B cell (primary cell): ENCODE measurements at regions not wholly inside any gene's neighbourhood (a gene's known extent, or its start where the extent isn't known, plus 50 kb on each side); places are given as distances from the start of the nearest gene placed in this dataset.

Experiments used
- ATAC-seq: fragments of 200-7000 bp; cut with Tn5 transposase; one replicate; pipeline ENCODE4 v1.10.0; 2021; ENCODE audit warnings: low read depth, mild to moderate bottlenecking, moderate number of reproducible peaks, moderate library complexity
- CTCF ChIA-PET: fragments of 350-600 bp; sonication (Branson Sonifier 250); formaldehyde crosslinking; loops from one replicate; lab custom pipeline; 2021; ENCODE audit warnings: antibody characterized with exemption, inconsistent platforms; lab: Charles Lee
- POLR2A ChIA-PET: fragments of 350-600 bp; sonication (Branson Sonifier 250); formaldehyde crosslinking; loops from one replicate; lab custom pipeline; 2021; ENCODE audit warnings: antibody characterized with exemption; lab: Charles Lee
- DNase-seq: peaks from one replicate; pipeline ENCODE4 v3.0.0; 2013
- H2AFZ ChIP-seq: 2 replicates; pipeline ENCODE4 v1.6.1; 2012; ENCODE audit warnings: mild to moderate bottlenecking, low read depth, low read length; ENCODE audit not compliant: insufficient read depth, poor library complexity, severe bottlenecking
- H3K27ac ChIP-seq, 2 donors: 1 replicate in 1 of 2; 2 replicates in 1 of 2; pipeline ENCODE4 v1.5.1; 2012 to 2013; ENCODE audit warnings: low read length in 2 of 2, mild to moderate bottlenecking in 2 of 2, moderate library complexity in 1 of 2
- H3K27me3 ChIP-seq, 4 experiments: fragments of 200-600 bp in 1 of 4; sonication (generic) in 1 of 4; replicated peaks in 1 of 4; 1 replicate in 2 of 4; 2 replicates in 2 of 4; pipeline versions ENCODE4 v1.6.1 to v1.7.0; 2013 to 2016; ENCODE audit warnings: low read length in 3 of 4, mild to moderate bottlenecking in 2 of 4, mixed read lengths in 1 of 4, moderate library complexity in 1 of 4; ENCODE audit not compliant: insufficient read depth in 4 of 4, control insufficient read depth in 3 of 4; ENCODE audit errors: control extremely low read depth in 1 of 4
- H3K36me3 ChIP-seq, 2 experiments: replicated peaks in 1 of 2; 1 replicate in 1 of 2; 2 replicates in 1 of 2; pipeline versions ENCODE4 v1.6.1 to v1.7.1; 2013; ENCODE audit warnings: low read length in 1 of 2; ENCODE audit not compliant: insufficient read depth in 2 of 2, control insufficient read depth in 1 of 2; ENCODE audit errors: control extremely low read depth in 1 of 2, extremely low read depth in 1 of 2
- H3K4me1 ChIP-seq, 2 donors: fragments of 200-600 bp in 1 of 2; sonication (generic) in 1 of 2; 1 replicate in 1 of 2; 2 replicates in 1 of 2; pipeline versions ENCODE4 v1.5.1 to v1.6.1; 2013 to 2017; ENCODE audit warnings: low read length in 2 of 2; ENCODE audit not compliant: control insufficient read depth in 2 of 2, insufficient read depth in 2 of 2
- H3K4me2 ChIP-seq: replicated peaks from 2 replicates; pipeline ENCODE3; 2012; ENCODE audit warnings: mild to moderate bottlenecking, low read depth, low read length; ENCODE audit not compliant: poor library complexity, severe bottlenecking
- H3K4me3 ChIP-seq, 5 experiments: fragments of 200-600 bp in 1 of 5; sonication (generic) in 1 of 5; 1 replicate in 3 of 5; 2 replicates in 2 of 5; pipeline versions ENCODE4 v1.5.1 to v1.7.0; 2011 to 2016; ENCODE audit warnings: low read length in 4 of 5, mild to moderate bottlenecking in 4 of 5, low read depth in 2 of 5, control low read depth in 1 of 5, moderate library complexity in 1 of 5; ENCODE audit not compliant: insufficient read depth in 1 of 5; ENCODE audit errors: control extremely low read depth in 1 of 5, extremely low read depth in 1 of 5
- H3K79me2 ChIP-seq: fragments of 200-600 bp; sonication (generic); one replicate; pipeline ENCODE4 v1.6.0; 2016; ENCODE audit warnings: low read length; ENCODE audit not compliant: control insufficient read depth, insufficient read depth
- H3K9ac ChIP-seq: fragments of 200-600 bp; sonication (generic); 2 replicates; pipeline ENCODE4 v1.6.1; 2017; ENCODE audit warnings: mild to moderate bottlenecking, low read length, moderate library complexity
- H3K9me3 ChIP-seq, 3 donors: one replicate each; pipeline versions ENCODE4 v1.6.1 to v1.7.1; 2013; ENCODE audit warnings: low read length in 2 of 3; ENCODE audit not compliant: control insufficient read depth in 2 of 3, insufficient read depth in 1 of 3; ENCODE audit errors: control extremely low read depth in 1 of 3
- H4K20me1 ChIP-seq: 2 replicates; pipeline ENCODE4 v1.6.0; 2012; ENCODE audit warnings: mild to moderate bottlenecking, low read length; ENCODE audit not compliant: insufficient read depth, control insufficient read depth, poor library complexity, severe bottlenecking
- H3K27ac Mint-ChIP-seq: one replicate; pipeline ENCODE4 v1.8.0; 2021; ENCODE audit warnings: mixed read lengths
- H3K27me3 Mint-ChIP-seq: one replicate; pipeline ENCODE4 v1.8.0; 2021; ENCODE audit warnings: mixed read lengths
- H3K4me1 Mint-ChIP-seq: one replicate; pipeline ENCODE4 v1.8.0; 2021; ENCODE audit warnings: mixed read lengths
- H3K4me3 Mint-ChIP-seq: one replicate; pipeline ENCODE4 v1.8.0; 2021; ENCODE audit warnings: mixed read lengths
- H3K9me3 Mint-ChIP-seq: one replicate; pipeline ENCODE4 v1.8.0; 2022; ENCODE audit warnings: mixed read lengths; ENCODE audit not compliant: insufficient read depth
- EZH2 ChIP-seq: IDR thresholded peaks from 2 replicates; pipeline ENCODE4 v1.6.1; 2012; ENCODE audit warnings: borderline replicate concordance, low read depth, mild to moderate bottlenecking, moderate library complexity, low read length; ENCODE audit not compliant: insufficient read depth, poor library complexity, severe bottlenecking
- WGBS: methylation state at CpG from one replicate; pipeline ENCODE4 v1.1.5; 2013; ENCODE audit warnings: missing lambda C conversion rate; ENCODE audit not compliant: insufficient coverage; 5-methylcytosine and 5-hydroxymethylcytosine counted together
- intact Hi-C: fragments of 100-400 bp; cut with micrococcal nuclease; formaldehyde crosslinking; loops from one replicate; pipeline ENCODE4 v1.10.0; 2022
- TF ChIP-seq, protein P1 (sequence below): fragments of 200-600 bp; IDR thresholded peaks from one replicate; pipeline ENCODE4 v1.8.0; 2022; ENCODE audit warnings: antibody characterized with exemption, mild to moderate bottlenecking

- Mint-ChIP-seq H3K27ac (no peak overlapping the region), H3K4me1 (no peaks in the 10 kb centered on the region), H3K9me3 (no peaks in the 10 kb centered on the region), H3K4me3 (no peak overlapping the region), H3K27me3 (no peaks in the 10 kb centered on the region)
- Histone ChIP-seq H3K36me3 (no peaks in the 10 kb centered on the region), H3K27me3 (no peaks in the 10 kb centered on the region), H3K27ac (no peak overlapping the region), H3K9ac (no peak overlapping the region), H2AFZ (no peak overlapping the region), H3K9me3 (no peaks in the 10 kb centered on the region), H4K20me1 (no peaks in the 10 kb centered on the region), H3K79me2 (no peaks in the 10 kb centered on the region), H3K4me2 (no peak overlapping the region), H3K4me3 (no peak overlapping the region), H3K4me1 (no peaks in the 10 kb centered on the region)
- DNase-seq (no peak), ATAC-seq (no peak)
- 83% methylated on average over 1 of the region's 2 CpGs for WGBS
- ChIA-PET POLR2A (no interaction called here), CTCF (no interaction called here)
- intact Hi-C loops: no loop called here
- TF ChIP-seq EZH2: no peak
- TF ChIP-seq, protein P1, sequence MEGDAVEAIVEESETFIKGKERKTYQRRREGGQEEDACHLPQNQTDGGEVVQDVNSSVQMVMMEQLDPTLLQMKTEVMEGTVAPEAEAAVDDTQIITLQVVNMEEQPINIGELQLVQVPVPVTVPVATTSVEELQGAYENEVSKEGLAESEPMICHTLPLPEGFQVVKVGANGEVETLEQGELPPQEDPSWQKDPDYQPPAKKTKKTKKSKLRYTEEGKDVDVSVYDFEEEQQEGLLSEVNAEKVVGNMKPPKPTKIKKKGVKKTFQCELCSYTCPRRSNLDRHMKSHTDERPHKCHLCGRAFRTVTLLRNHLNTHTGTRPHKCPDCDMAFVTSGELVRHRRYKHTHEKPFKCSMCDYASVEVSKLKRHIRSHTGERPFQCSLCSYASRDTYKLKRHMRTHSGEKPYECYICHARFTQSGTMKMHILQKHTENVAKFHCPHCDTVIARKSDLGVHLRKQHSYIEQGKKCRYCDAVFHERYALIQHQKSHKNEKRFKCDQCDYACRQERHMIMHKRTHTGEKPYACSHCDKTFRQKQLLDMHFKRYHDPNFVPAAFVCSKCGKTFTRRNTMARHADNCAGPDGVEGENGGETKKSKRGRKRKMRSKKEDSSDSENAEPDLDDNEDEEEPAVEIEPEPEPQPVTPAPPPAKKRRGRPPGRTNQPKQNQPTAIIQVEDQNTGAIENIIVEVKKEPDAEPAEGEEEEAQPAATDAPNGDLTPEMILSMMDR: no peak
Observed at GRCh38 chr4:45036677-45037076, 310.3 kb upstream of the GNPDA2 start.

DNA sequence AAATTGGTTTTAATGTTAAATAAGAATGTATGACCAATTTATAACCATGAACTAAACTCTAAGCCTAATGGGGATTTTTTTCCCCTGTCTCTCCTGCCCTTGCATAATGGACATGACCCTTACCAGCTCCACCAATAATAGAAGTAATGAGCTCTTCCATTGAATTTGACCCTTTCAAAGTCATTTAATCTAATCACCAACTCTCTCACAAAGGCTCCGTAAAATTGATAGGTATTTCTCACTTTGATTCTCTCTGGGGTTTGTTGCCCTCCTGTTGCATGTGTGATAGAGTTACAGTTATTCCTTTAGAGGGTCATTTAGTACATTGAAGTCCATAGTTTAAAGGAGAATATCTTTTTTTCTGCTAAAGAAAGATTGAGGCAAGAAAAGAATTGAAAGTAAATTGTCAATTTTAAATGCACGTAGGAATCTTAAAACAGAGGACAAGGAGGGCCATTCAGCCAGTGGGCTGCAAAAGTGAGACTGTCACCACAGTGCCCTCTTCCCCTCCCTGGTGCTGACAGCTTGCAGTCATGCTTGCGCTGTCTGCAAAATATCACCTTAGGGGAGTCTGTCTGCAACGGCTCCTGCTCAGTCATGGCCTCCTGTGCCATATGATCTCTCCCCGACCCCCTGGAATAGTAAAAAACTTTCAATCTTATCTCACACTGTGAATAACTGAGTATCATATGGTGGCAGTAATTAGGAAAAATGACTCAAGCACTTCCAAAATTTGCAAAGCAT lies 307.5 kb upstream of the GNPDA2 start:
- Histone ChIP-seq H4K20me1 (no peaks in the 10 kb centered on the region), H3K4me1 (no peaks in the 10 kb centered on the region), H3K27me3 (no peaks in the 10 kb centered on the region), H3K36me3 (no peaks in the 10 kb centered on the region), H3K79me2 (no peaks in the 10 kb centered on the region), H3K9me3 (no peaks in the 10 kb centered on the region), H3K27ac (no peak overlapping the region), H3K9ac (no peak overlapping the region), H2AFZ (no peak overlapping the region), H3K4me2 (no peak overlapping the region), H3K4me3 (no peak overlapping the region)
- 100% methylated on average over 1 of the region's 5 CpGs for WGBS
- intact Hi-C loops: no loop called here
- ChIA-PET POLR2A (no interaction called here), CTCF (no interaction called here)
- no peak overlapping the region for H3K4me3 Mint-ChIP-seq
- peaks cover 3% of the 10 kb centered on the region for H3K9me3 Mint-ChIP-seq
- ATAC-seq (no peak), DNase-seq (no peak)
- no peaks in the 10 kb centered on the region for H3K27me3 Mint-ChIP-seq
- H3K27ac Mint-ChIP-seq: no peak overlapping the region
- TF ChIP-seq EZH2: no peak
- TF ChIP-seq, protein P1: no peak
- H3K4me1 Mint-ChIP-seq: no peaks in the 10 kb centered on the region
